Neural progenitor cell (in vitro differentiated cells): ENCODE measurements at regions not wholly inside any gene's neighbourhood (a gene's known extent, or its start where the extent isn't known, plus 50 kb on each side); places are given as distances from the start of the nearest gene placed in this dataset.

ENCODE experiments used
- CTCF ChIP-seq: fragments of 200-600 bp; sonication (generic); IDR thresholded peaks from 2 replicates; pipeline ENCODE4 v1.5.1; 2017; ENCODE audit warnings: antibody characterized with exemption, mild to moderate bottlenecking
- EZH2 ChIP-seq: fragments of 200-600 bp; sonication (generic); IDR thresholded peaks from 2 replicates; pipeline ENCODE4 v1.6.1; 2017; ENCODE audit warnings: antibody characterized with exemption, mild to moderate bottlenecking, moderate library complexity

GRCh38 chr2:59702026-59702425 is 851.4 kb downstream of the BCL11A start:
- TF ChIP-seq CTCF (no peak), EZH2 (no peak)
